LNCAP (cell line): ENCODE measurements at regions not wholly inside any gene's neighbourhood (a gene's known extent, or its start where the extent isn't known, plus 50 kb on each side); places are given as distances from the start of the nearest gene placed in this dataset.

Experiments
- CTCF ChIP-seq: fragments of 450-650 bp; IDR thresholded peaks from 2 replicates; pipeline ENCODE4 v1.5.1; 2017; ENCODE audit warnings: mild to moderate bottlenecking

- TF ChIP-seq CTCF: no peak
Observed at GRCh38 chr3:157741607-157742006, 238.4 kb upstream of the VEPH1 start.

GRCh38 chr3:157738441-157738840 lies 235.2 kb upstream of the VEPH1 start:
- no peak for TF ChIP-seq CTCF

- TF ChIP-seq CTCF: no peak
Observed at GRCh38 chr3:157718800-157719199, 215.6 kb upstream of the VEPH1 start.

- no peak for TF ChIP-seq CTCF
Observed at GRCh38 chr3:157713101-157713500, 209.9 kb upstream of the VEPH1 start.

GRCh38 chr3:157705258-157705657 lies 202.0 kb upstream of the VEPH1 start:
- no peak for TF ChIP-seq CTCF

GRCh38 chr3:157700405-157700804 lies 197.2 kb upstream of the VEPH1 start:
- no peak for TF ChIP-seq CTCF

- TF ChIP-seq CTCF: no peak
Observed at GRCh38 chr3:157695586-157695985, 192.4 kb upstream of the VEPH1 start.

GRCh38 chr3:157695103-157695502 lies 191.9 kb upstream of the VEPH1 start:
- no peak for TF ChIP-seq CTCF
